Stimulated activated CD4-positive, alpha-beta T cell treated with anti-CD3 and anti-CD28 coated beads, Interleukin-4, amount 100 ng/mL, for 48 hours (primary cell): ENCODE measurements at regions not wholly inside any gene's neighbourhood (a gene's known extent, or its start where the extent isn't known, plus 50 kb on each side); places are given as distances from the start of the nearest gene placed in this dataset.

Experiments
- DNase-seq, 2 donors: peaks; one replicate each; pipeline ENCODE4 v3.0.0-alpha.2; 2020; ENCODE audit warnings: low read depth in 2 of 2

DNA sequence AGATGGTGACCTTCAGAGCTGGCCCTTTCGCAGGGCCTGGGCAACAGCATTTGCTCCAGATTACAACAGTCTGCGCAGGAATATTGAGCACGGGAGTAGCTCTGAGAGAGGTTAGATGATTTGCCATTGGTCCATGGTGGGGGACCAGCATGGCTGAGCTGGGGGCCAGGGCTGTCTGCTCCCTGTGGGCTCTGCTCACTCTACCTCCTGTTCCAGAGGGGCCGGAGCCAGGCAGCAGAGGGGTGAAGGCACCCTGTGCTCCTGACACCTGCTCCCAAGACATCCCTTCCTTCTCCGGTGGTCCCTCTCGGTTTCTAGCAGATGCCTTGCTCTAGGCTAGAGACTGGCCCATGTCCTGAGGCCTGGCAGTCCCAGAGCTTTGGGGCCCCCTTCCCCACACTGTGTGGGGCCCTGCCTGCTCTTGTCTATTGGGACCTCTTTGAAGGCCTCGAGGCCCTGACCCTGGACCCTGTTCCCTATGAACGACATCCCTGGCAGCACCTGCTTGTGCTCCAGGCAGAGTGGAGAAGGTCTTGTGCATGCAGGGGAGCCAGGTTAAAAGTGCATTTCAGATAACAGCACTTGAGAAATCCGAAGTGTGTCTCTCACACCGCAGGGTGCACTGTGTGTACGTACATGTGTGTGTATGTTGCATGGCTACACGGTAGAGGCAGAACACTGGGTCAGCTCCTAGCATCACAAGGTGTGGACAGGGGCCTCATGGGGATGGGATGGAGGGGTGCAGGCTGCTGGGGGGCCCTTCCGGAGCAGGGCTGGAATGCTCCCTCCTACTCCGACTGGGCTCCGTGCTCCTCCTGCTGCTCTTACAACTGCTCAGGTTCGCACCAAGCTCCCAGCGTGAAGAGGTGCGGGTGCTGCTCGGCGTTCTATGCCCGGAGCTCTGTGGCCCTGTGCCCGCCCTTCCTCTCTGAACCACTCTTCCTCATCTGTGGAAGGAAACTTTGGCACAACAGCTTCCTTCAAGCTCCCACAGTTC is 123.3 kb upstream of the B3GAT1 start:
- no peak for DNase-seq

DNA sequence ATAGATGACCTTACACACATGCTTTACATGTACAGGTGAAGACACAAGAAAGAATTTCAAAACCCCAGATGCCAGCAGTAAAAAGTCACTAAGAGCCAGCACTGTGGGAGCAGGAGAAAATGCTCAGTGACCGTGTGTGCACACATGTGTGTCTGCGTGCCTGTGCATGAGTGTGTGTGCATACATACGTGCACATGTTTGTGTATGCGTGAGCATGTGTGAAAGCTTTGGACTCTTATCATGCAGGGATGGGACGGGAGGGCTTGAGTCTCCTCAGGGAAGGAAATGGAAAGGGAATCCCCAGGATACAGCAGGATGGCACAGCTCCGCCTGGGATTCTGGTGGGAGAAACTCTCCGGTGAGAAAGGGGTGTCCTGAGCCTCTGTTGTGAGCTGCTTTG is 121.5 kb upstream of the B3GAT1 start:
- no peak for DNase-seq

DNA sequence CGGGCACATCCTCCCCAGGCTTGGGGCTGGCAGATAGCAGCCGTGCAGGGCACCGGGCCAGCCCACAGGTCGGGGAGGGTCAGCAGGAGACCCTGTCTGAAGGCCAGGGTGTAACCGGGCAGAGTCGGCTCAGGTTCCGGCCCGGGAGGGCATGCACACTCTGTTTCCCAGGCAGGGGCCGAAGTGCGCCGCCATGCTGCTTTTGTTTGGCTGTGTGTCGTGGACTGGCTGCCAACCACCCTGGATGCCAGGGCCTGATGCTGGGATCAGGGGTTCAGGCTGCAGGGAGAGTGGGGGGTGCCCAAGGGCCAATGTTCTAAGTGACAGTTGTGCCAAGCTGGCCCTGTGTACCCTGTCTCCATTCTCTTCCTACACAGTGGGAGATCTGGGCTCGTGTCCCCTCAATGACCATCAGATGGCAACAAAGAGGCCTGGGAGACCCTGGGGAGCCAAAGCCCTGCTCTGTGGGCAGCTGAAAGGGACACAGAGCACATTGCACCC is 120.9 kb upstream of the B3GAT1 start:
- no peak for DNase-seq

DNA sequence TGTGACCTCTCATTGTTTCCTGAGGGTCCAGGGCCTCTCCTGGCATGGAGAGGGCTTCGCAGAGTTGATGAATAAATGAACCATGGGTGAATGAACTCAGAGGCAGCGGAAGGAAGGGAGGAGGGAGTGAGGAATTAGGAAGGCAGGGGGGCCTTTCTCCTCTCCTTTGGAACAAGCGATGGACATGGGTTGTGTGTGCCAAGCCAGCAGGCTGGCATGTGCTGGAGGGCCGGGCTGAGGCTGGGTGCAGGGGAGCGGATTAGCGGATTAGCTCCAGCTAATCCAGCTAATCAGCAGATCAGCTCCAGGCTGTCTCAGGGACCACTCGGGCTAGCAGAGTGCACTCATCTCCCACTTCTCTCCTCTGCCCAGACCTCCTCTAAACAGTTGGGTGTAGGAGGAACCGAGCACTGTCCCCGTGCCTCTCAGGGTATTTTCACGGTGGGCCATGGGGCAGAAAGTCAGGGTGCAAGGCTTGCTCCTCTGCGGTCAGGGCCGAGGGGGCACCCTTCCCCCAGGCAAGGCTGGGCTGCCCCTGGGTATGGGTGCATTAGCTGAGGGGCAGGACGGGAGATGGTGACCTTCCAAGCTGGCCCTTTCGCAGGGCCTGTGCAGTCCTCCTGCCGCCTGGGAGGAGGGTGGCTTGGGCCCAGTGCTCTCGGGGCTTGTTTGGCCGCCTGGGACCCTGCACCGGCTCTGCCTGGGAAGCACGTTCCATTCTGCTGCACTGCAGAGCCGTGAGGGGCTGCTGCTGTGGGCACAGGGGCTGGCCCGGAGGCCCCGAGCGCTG is 120.3 kb upstream of the B3GAT1 start:
- no peak for DNase-seq

DNA sequence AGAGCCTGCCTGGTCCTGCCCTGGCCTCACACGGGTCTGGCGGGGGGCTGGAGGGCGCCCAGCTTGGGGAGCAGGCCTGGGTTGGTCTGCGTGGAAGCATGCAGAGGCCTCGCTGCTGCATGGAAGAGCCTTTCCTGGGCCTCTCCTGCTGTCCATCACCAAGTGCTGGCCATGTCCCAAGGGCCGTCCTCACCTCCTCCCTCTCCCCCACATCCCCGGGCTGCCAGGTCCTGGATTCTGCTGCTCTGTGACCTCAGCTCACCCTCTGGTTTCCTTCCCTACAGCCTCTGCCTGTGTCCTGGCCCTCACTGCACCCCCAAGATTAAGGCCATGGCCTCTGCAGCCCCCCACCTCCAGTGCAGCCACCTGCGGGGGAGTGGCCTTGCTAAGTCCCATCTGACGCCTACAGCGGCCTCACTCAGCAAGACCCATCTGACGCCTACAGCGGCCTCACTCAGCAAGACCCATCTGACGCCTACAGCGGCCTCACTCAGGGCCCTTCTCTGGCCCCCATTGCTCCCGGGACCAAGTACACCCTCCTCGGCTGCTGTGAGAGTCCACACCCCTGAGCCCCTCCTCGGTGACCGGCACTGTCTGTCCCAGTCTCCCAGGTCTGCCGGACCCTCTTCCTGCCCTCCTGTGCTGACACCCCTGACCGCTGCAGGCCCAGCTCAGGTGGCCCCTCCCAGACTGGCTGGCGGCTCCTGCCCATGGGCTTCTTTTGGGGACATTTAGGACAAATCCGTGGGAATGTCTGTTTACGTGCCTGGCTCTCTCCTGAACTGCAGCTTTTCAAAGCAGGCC is 119.5 kb upstream of the B3GAT1 start:
- DNase-seq: no peak

DNA sequence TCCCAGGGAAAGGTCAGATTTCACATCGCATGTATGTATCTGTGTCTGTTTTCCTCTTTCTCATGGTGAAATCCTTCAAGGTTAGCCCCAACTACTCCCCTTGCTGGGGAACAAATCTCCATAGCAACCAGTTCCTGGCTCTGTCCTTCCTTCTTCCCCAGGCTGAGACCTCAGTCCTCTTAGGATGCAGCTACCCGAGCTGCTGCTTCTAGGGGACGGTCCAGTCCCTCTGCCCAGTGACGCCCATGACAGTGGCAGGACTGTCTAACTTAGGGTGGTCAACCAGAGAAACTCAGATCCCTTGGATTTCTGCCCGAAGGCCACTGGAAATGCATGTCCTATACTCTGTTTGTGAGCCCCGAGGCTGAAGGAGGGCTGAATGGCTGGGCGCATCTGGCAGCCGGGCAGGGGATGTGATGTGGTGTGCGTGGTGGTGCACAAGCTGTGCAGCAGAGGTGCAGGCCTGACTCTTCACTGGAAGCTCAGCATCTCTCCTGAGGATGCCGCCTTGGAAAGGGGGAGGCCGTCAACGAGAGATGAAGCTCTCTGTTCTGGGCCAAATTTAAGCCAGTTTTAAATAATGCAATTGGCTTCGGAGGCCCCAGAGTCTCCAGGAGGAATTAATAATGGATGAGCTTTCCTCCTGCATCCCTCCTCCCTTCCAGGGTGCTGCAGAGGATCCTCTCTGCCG is 118.7 kb upstream of the B3GAT1 start:
- no peak for DNase-seq

DNA sequence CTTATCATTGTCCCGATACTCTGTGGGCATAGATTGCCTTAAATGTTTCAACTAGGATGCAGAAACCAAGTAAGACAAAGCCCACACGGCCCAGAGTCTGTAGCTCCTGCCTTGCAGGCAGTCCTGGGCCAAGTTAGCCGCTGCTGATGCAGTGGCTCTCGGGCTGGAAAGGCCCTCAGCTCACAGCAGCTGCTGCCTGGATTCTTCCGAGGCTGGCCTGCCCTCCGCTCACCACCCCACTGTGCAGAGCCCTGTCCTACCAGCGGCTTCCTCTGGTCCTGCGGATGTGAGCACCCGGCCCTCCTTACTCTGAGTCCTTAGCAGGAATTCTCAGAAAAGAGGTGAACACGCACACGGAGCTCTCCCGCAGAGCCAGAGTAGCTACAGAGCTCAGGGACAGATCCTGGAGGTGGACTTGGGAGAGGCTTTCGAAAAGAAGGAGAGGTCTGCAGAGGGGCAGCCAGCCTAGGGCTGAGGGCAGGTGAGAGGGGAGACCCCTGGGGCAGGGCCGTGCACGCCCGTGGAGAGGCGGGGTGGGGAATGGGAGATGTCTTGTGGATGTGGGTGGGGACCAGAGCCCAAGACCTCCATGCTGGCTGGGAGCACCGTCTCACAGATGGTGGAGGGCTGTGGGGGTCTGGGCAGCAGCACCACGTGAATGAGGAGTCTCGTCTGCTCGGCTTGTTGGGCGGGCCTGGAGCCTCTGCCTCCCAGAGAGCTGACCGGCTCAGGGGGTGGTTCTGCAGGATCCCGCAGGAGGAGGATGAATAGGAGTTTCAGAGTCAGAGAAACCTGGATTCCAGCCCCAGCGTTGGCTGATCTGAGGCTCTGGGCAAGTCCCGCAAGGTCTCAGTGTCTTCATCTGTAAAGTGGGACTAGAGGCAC is 117.4 kb upstream of the B3GAT1 start:
- DNase-seq: no peak

DNA sequence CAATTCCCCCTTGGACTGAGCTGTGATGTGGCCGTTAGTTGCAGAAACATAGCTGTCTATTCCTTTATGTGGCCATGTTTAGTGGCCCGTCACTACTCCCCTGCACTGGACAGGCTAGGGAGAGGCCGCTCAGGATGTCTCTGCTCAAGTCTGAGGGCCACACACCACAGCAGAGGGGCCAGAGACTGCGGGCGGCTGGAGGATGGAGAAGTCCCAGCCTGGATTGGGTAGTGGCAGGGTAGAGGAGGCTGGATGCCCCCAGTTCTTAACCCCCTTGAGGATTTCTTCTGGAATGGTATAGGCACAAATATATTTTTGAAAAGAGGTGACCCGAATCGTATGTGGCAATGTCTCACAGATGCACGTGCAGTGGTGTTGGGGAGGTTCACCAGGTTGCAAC is 116.4 kb upstream of the B3GAT1 start:
- DNase-seq: no peak

DNA sequence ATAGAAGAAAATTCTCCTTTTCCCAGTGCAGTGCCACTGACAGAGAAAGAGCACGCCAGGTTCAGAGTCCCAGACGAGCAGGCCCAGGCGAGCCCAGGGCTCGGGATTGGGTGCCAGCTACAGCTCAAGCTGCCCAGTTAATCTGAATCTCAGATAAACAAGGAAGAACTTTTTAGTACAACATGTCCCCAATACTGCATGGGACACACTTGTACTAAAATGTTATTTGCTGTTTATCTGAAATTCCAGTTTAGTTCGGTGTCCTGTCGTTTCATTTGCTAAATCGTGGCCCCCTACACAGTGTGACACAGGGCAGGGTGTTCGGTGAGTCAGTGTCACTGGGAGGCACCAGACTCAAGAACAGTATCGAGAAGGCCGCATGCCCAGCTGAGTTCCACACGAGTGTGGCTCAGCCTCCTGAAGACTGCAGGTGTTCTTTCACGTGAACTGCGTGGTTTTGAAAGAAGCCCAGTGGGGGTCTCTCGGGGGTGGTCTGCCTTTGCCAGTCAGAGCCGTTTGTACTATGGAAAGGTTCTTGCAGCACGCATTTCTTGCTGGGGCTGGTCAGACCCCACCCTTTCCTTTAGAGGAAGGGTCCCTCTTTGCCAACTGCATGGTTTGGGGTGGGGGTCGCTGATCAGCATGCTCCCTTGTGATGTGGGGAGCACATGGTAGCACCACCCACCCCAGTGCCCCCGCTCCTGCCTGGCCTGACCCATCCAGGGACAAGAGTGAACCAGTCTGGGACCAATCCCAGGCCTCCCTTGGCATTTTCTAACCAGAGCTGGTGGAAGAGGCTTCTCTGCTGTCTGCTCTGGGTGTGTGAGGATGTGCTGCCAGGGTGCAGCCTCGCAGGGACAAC is 115.6 kb upstream of the B3GAT1 start:
- DNase-seq: no peak

DNA sequence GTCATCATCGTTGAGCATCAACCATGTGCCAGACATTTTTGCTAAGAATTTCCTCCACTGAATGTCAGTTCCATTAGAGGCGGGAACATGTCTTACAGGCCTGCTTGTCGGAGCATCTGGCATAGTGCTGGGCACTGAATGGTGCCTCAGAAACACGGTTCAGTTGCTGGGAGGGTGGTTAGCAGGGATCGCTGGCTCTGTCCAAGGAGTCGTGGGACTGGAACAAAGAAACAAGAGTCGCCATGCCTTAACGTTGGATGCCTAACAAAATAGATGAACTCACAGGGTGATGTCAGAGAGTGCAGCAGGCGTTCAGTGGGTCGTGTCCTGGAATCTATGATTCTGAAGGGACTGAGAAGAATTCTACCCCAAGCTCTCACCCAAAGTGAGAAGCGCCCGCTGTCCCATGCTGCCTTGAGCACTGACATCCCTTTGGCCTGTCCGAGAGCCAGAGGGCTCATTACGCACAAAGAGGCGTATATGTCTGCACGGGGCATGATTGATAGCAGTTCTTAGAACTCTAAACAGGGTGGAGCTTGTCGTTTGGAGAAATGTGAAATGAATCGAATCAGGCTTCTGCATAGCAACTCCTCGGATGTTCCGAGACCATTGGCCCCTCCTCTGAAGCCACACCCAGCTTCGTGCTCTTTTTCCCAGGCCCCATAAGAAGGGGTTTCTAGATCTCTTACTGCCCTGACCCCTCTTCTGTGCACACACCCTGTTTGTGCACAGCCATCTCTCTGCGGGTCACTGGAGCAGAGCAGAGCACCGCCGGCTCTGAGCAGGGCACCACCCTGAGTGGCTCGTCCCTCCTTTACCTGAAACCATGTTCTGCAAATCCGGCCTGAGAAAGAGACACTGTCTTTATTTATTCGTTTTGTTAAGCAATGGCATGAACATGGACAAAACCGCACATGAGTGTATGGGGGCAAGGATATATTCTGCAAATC is 113.1 kb upstream of the B3GAT1 start:
- DNase-seq: no peak

DNA sequence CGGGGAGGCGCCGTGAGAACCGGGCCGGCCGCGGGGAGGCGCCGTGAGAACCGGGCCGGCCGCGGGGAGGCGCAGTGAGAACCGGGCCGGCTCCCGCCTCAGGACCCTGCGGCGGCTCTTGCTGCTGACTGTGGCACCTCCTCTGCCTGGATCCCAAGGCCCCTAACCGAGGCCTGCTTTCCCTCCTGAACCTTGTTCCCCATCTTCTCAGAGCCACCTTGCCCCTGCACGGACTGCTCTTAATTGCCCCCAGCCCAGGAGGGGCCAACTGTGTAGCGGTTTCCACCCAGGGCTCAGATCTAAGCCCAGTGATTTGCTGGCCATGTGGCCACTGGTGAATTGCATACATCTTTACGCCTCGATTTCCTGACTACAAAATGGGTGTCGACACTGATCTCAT is 112.2 kb upstream of the B3GAT1 start:
- no peak for DNase-seq

DNA sequence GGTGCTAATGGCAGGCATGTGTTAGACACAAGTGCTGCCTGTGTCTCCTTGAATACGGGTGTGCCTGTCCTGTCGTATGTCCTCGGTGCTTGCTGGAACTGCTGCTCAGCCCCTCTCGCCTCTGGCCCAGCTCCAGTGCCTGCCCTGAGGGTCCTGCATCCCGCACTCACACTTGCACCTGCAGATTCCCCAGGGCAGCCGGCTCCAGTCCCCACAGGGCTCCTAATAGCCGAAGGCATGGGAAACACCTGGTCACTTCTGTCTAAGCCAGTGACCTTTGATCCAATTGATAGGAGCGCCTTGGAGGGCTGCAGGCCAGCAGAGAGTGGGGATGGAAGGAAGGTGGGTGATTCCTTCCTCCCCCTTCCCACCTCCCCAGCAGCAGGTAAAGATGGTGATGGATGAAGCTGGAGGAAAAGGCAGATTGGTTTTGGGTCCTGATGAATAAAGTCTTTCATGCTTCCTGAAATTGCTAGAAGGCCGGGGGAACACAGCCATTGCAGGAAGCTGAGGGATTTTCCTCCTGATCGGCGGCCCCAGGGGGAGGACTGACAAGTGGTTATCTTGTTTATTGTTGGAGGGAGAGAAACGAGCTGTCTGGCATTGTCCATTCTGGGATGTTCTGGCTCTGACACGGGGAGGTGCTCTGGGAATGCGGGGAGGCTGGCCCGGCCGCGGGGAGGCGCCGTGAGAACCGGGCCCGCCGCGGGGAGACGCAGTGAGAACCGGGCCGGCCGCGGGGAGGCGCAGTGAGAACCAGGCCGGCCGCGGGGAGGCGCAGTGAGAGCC is 110.9 kb upstream of the B3GAT1 start:
- no peak for DNase-seq

DNA sequence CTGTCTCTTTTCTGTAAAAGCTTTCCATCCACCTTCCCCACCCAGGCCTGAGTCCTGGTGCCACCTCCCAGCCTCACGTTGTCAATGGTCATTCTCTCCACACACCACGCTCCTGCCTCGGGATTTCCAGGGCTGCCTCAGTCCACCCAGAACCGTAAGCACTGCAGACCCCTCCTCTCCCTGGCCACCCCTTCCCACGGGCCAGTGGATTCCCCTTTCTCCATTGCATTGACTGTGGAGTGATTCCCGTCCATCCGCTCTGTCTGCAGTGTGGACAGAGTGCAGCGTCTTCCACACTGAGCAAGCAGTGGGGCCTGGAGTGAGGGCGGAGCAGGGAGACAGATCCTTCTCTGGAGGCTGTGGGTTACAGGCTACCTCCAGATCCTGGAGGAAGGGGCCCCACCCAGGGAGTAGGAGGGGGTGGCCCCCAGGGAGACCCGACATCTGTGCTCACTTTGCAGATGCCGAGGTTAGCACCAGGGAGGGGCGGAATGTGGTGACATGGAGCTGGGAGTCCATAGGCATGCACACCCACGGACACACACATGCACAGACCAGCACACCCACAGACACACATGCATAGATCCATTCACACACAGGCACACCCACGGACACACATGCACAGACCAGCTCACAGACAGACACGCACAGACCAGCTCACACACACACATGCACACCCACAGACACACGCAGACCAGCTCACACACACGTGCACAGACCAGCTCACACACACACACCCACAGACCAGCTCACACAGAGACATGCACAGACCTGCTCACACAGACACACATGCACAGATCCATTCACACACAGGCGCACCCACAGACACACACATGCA is 109.6 kb upstream of the B3GAT1 start:
- DNase-seq: no peak

DNA sequence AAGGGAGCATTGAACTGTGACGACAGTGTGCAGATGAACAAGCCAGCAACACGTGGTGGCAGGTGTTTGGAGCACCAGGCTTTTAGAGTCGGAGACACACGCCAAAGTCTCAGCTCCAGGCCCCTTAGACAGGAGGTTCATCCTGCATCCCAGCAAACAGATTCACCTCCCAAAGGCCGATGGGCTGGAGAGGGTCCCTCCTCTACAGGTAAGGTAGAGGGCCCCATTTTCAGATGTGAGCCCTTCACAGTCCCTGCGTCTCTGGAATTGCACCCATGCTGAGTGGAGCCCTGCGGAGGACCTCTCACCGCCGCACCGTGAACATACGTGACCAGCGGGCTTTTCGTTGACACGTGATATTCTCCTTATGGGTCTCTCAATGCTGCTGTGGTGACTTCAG is 109.0 kb upstream of the B3GAT1 start:
- no peak for DNase-seq

DNA sequence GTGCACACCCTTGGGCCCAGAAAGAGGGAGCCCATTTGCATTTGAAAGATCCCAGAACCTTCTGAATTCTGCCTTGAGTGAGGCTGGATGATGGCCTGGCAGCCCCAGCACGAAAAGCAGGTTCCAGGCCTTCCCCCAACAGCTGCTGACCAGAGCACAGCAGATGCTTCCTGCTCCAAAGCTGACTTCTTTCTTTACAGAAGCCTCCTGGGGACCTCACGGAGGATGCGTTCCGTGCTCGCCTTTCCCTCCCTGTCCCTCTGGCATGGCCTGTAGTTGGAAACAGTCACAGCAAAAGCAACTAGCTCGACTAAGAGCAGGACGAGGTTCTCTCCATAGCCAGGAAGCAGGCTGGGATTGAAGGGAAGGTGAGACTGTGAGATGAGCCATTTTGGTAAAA is 107.7 kb upstream of the B3GAT1 start:
- no peak for DNase-seq

DNA sequence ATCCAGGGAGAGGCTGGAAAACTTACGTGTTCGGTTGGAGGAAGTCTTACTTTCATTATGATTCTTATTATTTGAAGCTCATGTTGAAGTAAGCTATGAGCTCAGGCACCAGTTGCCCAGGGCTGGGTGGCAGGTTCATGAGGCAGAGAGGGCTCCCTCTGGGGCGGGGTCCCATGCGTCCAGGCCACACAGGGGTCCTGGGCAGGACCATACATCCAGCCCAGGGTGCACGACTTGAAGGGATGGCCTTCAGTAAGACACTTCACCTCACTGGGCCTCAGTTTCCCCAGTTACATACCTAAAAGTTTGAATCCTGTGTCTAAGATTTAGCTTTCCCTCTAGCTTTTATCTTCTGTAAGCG is 107.3 kb upstream of the B3GAT1 start:
- no peak for DNase-seq
